Lung (tissue), 11 donors: ENCODE measurements at regions not wholly inside any gene's neighbourhood (a gene's known extent, or its start where the extent isn't known, plus 50 kb on each side); places are given as distances from the start of the nearest gene placed in this dataset.

Experiments used
- ATAC-seq: fragments of 200-7000 bp; cut with Tn5 transposase; one replicate; pipeline ENCODE4 v1.9.1; 2020; ENCODE audit warnings: moderate number of reproducible peaks; ENCODE audit not compliant: insufficient read depth, low FRiP score
- DNase-seq, 3 donors: peaks; one replicate each; pipeline ENCODE4 v3.0.0-alpha.2; 2013 to 2017
- H3K27ac ChIP-seq, 2 donors: one replicate each; pipeline ENCODE4 v1.5.1; 2013; ENCODE audit warnings: mild to moderate bottlenecking in 2 of 2, moderate library complexity in 2 of 2, control low read depth in 1 of 2, inconsistent platforms in 1 of 2, low read depth in 1 of 2, low read length in 1 of 2
- H3K27me3 ChIP-seq, 3 donors: one replicate each; pipeline ENCODE4 v1.5.1; 2013; ENCODE audit warnings: low read length in 2 of 3; ENCODE audit not compliant: control insufficient read depth in 3 of 3, insufficient read depth in 3 of 3
- H3K36me3 ChIP-seq, 4 donors: one replicate each; pipeline ENCODE4 v1.5.1; 2013; ENCODE audit warnings: low read length in 4 of 4, mild to moderate bottlenecking in 1 of 4, moderate library complexity in 1 of 4; ENCODE audit not compliant: control insufficient read depth in 4 of 4, insufficient read depth in 4 of 4
- H3K4me1 ChIP-seq, 5 donors: one replicate each; pipeline ENCODE4 v1.5.1; 2013; ENCODE audit warnings: low read length in 5 of 5, mild to moderate bottlenecking in 2 of 5, moderate library complexity in 1 of 5; ENCODE audit not compliant: control insufficient read depth in 5 of 5, insufficient read depth in 5 of 5
- H3K4me3 ChIP-seq: one replicate; pipeline ENCODE4 v1.5.1; 2013; ENCODE audit warnings: mild to moderate bottlenecking, control low read depth, moderate library complexity
- H3K9ac ChIP-seq, 2 donors: one replicate each; pipeline ENCODE4 v1.5.1; 2013; ENCODE audit warnings: low read length in 2 of 2, control low read depth in 1 of 2; ENCODE audit not compliant: insufficient read depth in 1 of 2
- H3K9me3 ChIP-seq, 4 donors: one replicate each; pipeline ENCODE4 v1.5.1; 2013; ENCODE audit warnings: low read length in 3 of 4, mild to moderate bottlenecking in 1 of 4, moderate library complexity in 1 of 4; ENCODE audit not compliant: control insufficient read depth in 4 of 4, insufficient read depth in 3 of 4
- WGBS, 2 donors: extraction: QIAGEN DNeasy Blood & Tissue Kit; methylation state at CpG; one replicate each; pipeline ENCODE4 v1.1.7; 2013; 5-methylcytosine and 5-hydroxymethylcytosine counted together
- TF ChIP-seq, protein P1 (sequence below): IDR thresholded peaks from 2 replicates; pipeline ENCODE4 v1.5.1; 2012; ENCODE audit warnings: mild to moderate bottlenecking; ENCODE audit errors: control extremely low read depth, extremely low read depth
- donor health status: control.
- donor health status: control.
- donor health status: Bipolar disorder and iron deficiency.
- donor health status: healthy.
- donor health status: DM: yes; HTN: yes; CAD: no.

DNA sequence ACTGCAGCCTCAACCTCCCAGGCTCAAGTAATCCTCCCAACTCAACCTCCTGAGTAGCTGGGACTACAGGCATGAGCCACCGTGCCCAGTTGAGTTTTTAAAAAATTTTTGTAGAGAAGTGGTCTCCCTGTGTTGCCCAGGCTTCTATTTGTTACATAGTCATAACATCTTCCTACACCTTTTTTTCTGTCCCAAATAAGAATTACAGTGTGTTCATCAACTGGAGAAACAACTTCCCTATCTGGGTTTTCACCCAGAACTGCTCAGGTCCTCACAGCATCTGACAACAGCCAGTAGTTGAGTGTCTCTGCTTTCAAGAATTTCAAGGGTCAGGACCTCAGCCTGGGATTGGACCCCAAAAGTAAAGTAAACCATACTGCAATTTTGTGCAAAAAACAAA is 235.2 kb upstream of the AMIGO2 start:
- Histone ChIP-seq H3K9me3 (no peaks in the 10 kb centered on the region), H3K9ac (no peak overlapping the region), H3K4me1 (peaks cover 0 to 5% (median 0%) of the 10 kb centered on the region in 5 donors), H3K27ac (no peak overlapping the region), H3K36me3 (no peaks in the 10 kb centered on the region), H3K4me3 (no peak overlapping the region), H3K27me3 (no peaks in the 10 kb centered on the region)
- WGBS, 2 donors = 96% methylated on average over 1 of the region's 1 CpG
- no peak for ATAC-seq
- TF ChIP-seq, protein P1, sequence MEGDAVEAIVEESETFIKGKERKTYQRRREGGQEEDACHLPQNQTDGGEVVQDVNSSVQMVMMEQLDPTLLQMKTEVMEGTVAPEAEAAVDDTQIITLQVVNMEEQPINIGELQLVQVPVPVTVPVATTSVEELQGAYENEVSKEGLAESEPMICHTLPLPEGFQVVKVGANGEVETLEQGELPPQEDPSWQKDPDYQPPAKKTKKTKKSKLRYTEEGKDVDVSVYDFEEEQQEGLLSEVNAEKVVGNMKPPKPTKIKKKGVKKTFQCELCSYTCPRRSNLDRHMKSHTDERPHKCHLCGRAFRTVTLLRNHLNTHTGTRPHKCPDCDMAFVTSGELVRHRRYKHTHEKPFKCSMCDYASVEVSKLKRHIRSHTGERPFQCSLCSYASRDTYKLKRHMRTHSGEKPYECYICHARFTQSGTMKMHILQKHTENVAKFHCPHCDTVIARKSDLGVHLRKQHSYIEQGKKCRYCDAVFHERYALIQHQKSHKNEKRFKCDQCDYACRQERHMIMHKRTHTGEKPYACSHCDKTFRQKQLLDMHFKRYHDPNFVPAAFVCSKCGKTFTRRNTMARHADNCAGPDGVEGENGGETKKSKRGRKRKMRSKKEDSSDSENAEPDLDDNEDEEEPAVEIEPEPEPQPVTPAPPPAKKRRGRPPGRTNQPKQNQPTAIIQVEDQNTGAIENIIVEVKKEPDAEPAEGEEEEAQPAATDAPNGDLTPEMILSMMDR = no peak
- no peak for DNase-seq

DNA sequence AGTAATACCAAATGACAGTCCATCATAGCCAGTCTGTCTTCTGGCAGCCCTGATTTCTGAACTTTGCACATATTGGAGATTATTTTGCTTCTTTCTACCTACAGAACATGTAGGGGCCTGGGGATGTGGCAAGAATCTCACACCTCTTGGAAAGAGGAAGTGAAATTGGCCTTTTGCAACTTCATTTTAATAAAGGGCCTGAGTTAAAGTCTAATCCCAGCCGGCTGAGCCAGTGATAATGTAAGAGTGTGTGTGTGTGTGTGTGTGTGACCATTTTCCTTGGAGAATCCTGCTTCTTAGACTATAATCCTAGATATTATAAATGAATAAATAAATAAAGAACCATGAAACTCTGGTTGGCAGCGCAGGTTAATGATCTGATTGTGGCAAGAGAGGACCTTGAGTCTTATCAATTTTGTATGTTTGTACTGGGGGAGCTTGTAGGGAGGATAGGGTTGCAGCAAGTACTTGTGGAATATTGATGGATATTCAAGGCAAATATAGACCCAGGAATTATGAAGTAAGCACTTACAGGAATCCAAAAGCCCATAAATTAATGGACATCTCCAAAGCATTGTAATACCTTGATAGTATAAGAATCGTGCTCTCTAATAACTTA is 233.2 kb upstream of the AMIGO2 start:
- H3K27me3 ChIP-seq = no peaks in the 10 kb centered on the region
- no peak for ATAC-seq
- no peaks in the 10 kb centered on the region for H3K9me3 ChIP-seq
- 70% methylated on average over 3 of the region's 3 CpGs for WGBS, 2 donors
- H3K27ac ChIP-seq = no peak overlapping the region
- H3K9ac ChIP-seq = no peak overlapping the region
- no peaks in the 10 kb centered on the region for H3K36me3 ChIP-seq
- DNase-seq = peak in 1 of 3 donors; percentile 13
- H3K4me1 ChIP-seq = peaks cover 0 to 5% (median 0%) of the 10 kb centered on the region in 5 donors
- TF ChIP-seq, protein P1 = no peak
- no peak overlapping the region for H3K4me3 ChIP-seq

DNA sequence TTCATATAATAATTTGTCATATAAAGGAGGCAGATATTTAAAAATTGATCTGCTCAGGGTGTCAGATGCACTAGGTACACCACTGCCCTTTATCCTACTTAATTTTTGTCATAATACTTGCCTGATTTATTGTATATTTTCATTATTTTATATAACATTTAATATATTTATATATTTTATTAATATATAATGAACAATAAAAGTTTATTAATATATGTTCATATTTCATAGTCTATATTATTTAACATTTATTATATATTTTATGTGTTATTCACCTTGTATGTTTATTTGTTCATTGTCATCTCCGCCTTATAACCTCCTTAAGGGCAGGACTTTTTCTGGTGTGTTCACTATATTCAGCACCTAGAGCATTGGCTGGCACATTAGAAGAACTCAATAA is 232.4 kb upstream of the AMIGO2 start:
- no peaks in the 10 kb centered on the region for H3K9me3 ChIP-seq
- H3K36me3 ChIP-seq = no peaks in the 10 kb centered on the region
- no peak overlapping the region for H3K4me3 ChIP-seq
- DNase-seq = no peak
- no peak for ATAC-seq
- H3K27me3 ChIP-seq = no peaks in the 10 kb centered on the region
- TF ChIP-seq, protein P1 = no peak
- H3K9ac ChIP-seq = no peak overlapping the region
- peaks cover 0 to 5% (median 0%) of the 10 kb centered on the region in 5 donors for H3K4me1 ChIP-seq
- 97 to 99% methylated on average over 1 of the region's 1 CpG for WGBS, 2 donors
- H3K27ac ChIP-seq = no peak overlapping the region

DNA sequence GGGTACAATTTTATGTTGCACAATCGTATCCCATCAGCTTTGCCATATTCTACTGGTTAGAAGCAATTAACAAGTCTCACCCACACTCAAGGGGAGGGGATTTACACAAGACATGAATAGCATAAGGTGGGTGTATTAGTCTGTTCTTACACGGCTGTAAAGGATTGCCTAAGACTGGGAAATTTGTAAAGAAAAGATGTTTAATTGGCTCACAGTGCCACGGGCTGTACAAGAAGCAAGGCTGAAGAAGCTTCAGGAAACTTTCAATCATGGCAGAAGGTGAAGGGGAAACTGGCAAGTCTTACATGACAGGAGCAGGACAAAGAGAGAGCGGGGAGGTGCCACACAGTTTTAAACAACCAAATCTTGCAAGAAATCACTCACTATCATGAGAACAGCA is 231.8 kb upstream of the AMIGO2 start:
- TF ChIP-seq, protein P1 = no peak
- ATAC-seq (no peak), DNase-seq (no peak)
- H3K36me3 ChIP-seq = no peaks in the 10 kb centered on the region
- H3K27me3 ChIP-seq = no peaks in the 10 kb centered on the region
- H3K4me3 ChIP-seq = no peak overlapping the region
- H3K27ac ChIP-seq = no peak overlapping the region
- WGBS, 2 donors = 74 to 88% methylated on average over 4 of the region's 4 CpGs
- peaks cover 0 to under 1% (median 0%) of the 10 kb centered on the region in 5 donors for H3K4me1 ChIP-seq
- no peaks in the 10 kb centered on the region for H3K9me3 ChIP-seq
- H3K9ac ChIP-seq = no peak overlapping the region
